SK-N-SH treated with all-trans-retinoic acid at 6 μM for 48 hours (cell line): ENCODE measurements at regions not wholly inside any gene's neighbourhood (a gene's known extent, or its start where the extent isn't known, plus 50 kb on each side); places are given as distances from the start of the nearest gene placed in this dataset.

Experiments
- CREB5 ChIP-seq: fragments of 250-450 bp; sonication (Bioruptor Pico); IDR thresholded peaks from 2 replicates; pipeline ENCODE4 v1.5.1; 2020; ENCODE audit warnings: low read depth, mild to moderate bottlenecking, moderate library complexity
- ESRRG ChIP-seq: fragments of 250-450 bp; sonication (Bioruptor Pico); IDR thresholded peaks from 2 replicates; pipeline ENCODE4 v1.6.1; 2021; ENCODE audit warnings: mild to moderate bottlenecking
- OSR1 ChIP-seq: fragments of 250-450 bp; sonication (Bioruptor Pico); IDR thresholded peaks from 2 replicates; pipeline ENCODE4 v1.8.0; 2022; ENCODE audit warnings: moderate library complexity, mild to moderate bottlenecking, inconsistent platforms
- PATZ1 ChIP-seq: fragments of 250-450 bp; sonication (Bioruptor Pico); IDR thresholded peaks from 2 replicates; pipeline ENCODE4 v1.8.0; 2020; ENCODE audit warnings: mild to moderate bottlenecking, moderate library complexity, borderline replicate concordance
- POU6F1 ChIP-seq: fragments of 250-450 bp; sonication (Bioruptor Pico); IDR thresholded peaks from 2 replicates; pipeline ENCODE4 v1.8.0; 2021; ENCODE audit warnings: low read depth, mild to moderate bottlenecking, moderate library complexity, borderline replicate concordance
- RARB ChIP-seq: fragments of 250-450 bp; sonication (Bioruptor Pico); IDR thresholded peaks from 2 replicates; pipeline ENCODE4 v1.8.0; 2021; ENCODE audit warnings: mild to moderate bottlenecking, moderate library complexity
- SNAI2 ChIP-seq: fragments of 250-450 bp; sonication (Bioruptor Pico); IDR thresholded peaks from 2 replicates; pipeline ENCODE4 v1.5.0; 2020; ENCODE audit warnings: mild to moderate bottlenecking, moderate library complexity
- TSHZ2 ChIP-seq: fragments of 250-450 bp; sonication (Bioruptor Pico); IDR thresholded peaks from 2 replicates; pipeline ENCODE4 v1.5.0; 2020; ENCODE audit warnings: mild to moderate bottlenecking, moderate library complexity
- ZFP3 ChIP-seq: fragments of 250-450 bp; sonication (Bioruptor Pico); IDR thresholded peaks from 2 replicates; pipeline ENCODE4 v1.5.0; 2020; ENCODE audit warnings: mild to moderate bottlenecking, moderate library complexity

GRCh38 chrX:74179071-74179470, 124.9 kb upstream of the ZCCHC13 start:
- TF ChIP-seq RARB: no peak
- no peak for TF ChIP-seq PATZ1 (CRISPR knock-in tag)
- no peak for TF ChIP-seq SNAI2 (CRISPR knock-in tag)
- no peak for TF ChIP-seq OSR1 (CRISPR knock-in tag)
- TF ChIP-seq POU6F1 (CRISPR knock-in tag): no peak
- no peak for TF ChIP-seq ZFP3
- no peak for TF ChIP-seq CREB5 (CRISPR knock-in tag)
- no peak for TF ChIP-seq ESRRG (CRISPR knock-in tag)
- TF ChIP-seq TSHZ2 (CRISPR knock-in tag): no peak
